KOPT-K1 (cell line): ENCODE measurements at regions not wholly inside any gene's neighbourhood (a gene's known extent, or its start where the extent isn't known, plus 50 kb on each side); places are given as distances from the start of the nearest gene placed in this dataset.

Source experiments
- H3K27ac ChIP-seq: fragments of 200-600 bp; sonication (generic); 2 replicates; pipeline ENCODE4 v1.5.1; 2016; ENCODE audit warnings: antibody characterized with exemption, mild to moderate bottlenecking, low read depth, low read length; ENCODE audit not compliant: poor library complexity, severe bottlenecking
- H3K36me3 ChIP-seq: fragments of 200-600 bp; sonication (generic); 2 replicates; pipeline ENCODE4 v1.5.1; 2017; ENCODE audit warnings: antibody characterized with exemption, mild to moderate bottlenecking, low read length, moderate library complexity; ENCODE audit not compliant: insufficient read depth
- H3K9me3 ChIP-seq: fragments of 200-600 bp; sonication (generic); 2 replicates; pipeline ENCODE4 v1.5.1; 2017; ENCODE audit warnings: antibody characterized with exemption, low read length, mild to moderate bottlenecking; ENCODE audit not compliant: insufficient read depth, poor library complexity, severe bottlenecking

GRCh38 chr16:86970279-86970678 lies 346.9 kb downstream of the C16orf95 start:
- Histone ChIP-seq H3K9me3 (no peaks in the 10 kb centered on the region), H3K36me3 (no peaks in the 10 kb centered on the region), H3K27ac (no peak overlapping the region)

GRCh38 chr16:86970726-86971125 lies 346.5 kb downstream of the C16orf95 start:
- Histone ChIP-seq H3K27ac (no peak overlapping the region), H3K36me3 (no peaks in the 10 kb centered on the region), H3K9me3 (no peaks in the 10 kb centered on the region)

- Histone ChIP-seq H3K36me3 (no peaks in the 10 kb centered on the region), H3K9me3 (no peaks in the 10 kb centered on the region), H3K27ac (no peak overlapping the region)
Observed at GRCh38 chr16:86971251-86971650, 345.9 kb downstream of the C16orf95 start.

- Histone ChIP-seq H3K9me3 (no peaks in the 10 kb centered on the region), H3K27ac (no peak overlapping the region), H3K36me3 (no peaks in the 10 kb centered on the region)
Observed at GRCh38 chr16:86974120-86974519, 343.1 kb downstream of the C16orf95 start.

GRCh38 chr16:86975445-86975844 lies 341.7 kb downstream of the C16orf95 start:
- Histone ChIP-seq H3K36me3 (no peaks in the 10 kb centered on the region), H3K27ac (no peak overlapping the region)

GRCh38 chr16:86977076-86977676 lies 340.0 kb downstream of the C16orf95 start:
- no peaks in the 10 kb centered on the region for H3K36me3 ChIP-seq
- no peak overlapping the region for H3K27ac ChIP-seq
- no peaks in the 10 kb centered on the region for H3K9me3 ChIP-seq

More at GRCh38 chr16:86975445-86975844, 341.7 kb downstream of the C16orf95 start:
- H3K9me3 ChIP-seq, result no peaks in the 10 kb centered on the region

GRCh38 chr16:86978445-86979030 lies 338.7 kb downstream of the C16orf95 start:
- Histone ChIP-seq H3K27ac (no peak overlapping the region), H3K9me3 (no peaks in the 10 kb centered on the region), H3K36me3 (no peaks in the 10 kb centered on the region)

- H3K36me3 ChIP-seq, result no peaks in the 10 kb centered on the region
- no peak overlapping the region for H3K27ac ChIP-seq
- no peaks in the 10 kb centered on the region for H3K9me3 ChIP-seq
Observed at GRCh38 chr16:86979061-86979460, 338.1 kb downstream of the C16orf95 start.

GRCh38 chr16:86979984-86980553 lies 337.1 kb downstream of the C16orf95 start:
- Histone ChIP-seq H3K9me3 (no peaks in the 10 kb centered on the region), H3K27ac (no peak overlapping the region), H3K36me3 (no peaks in the 10 kb centered on the region)

GRCh38 chr16:86980644-86981043 lies 336.5 kb downstream of the C16orf95 start:
- Histone ChIP-seq H3K27ac (no peak overlapping the region), H3K9me3 (no peaks in the 10 kb centered on the region), H3K36me3 (no peaks in the 10 kb centered on the region)

GRCh38 chr16:86982347-86982596 lies 334.9 kb downstream of the C16orf95 start:
- no peaks in the 10 kb centered on the region for H3K36me3 ChIP-seq
- H3K27ac ChIP-seq, result no peak overlapping the region
- no peaks in the 10 kb centered on the region for H3K9me3 ChIP-seq

- H3K9me3 ChIP-seq, result no peaks in the 10 kb centered on the region
Observed at GRCh38 chr16:86982912-86983311, 334.3 kb downstream of the C16orf95 start.

GRCh38 chr16:86983621-86984020 lies 333.6 kb downstream of the C16orf95 start:
- Histone ChIP-seq H3K27ac (no peak overlapping the region), H3K9me3 (no peaks in the 10 kb centered on the region), H3K36me3 (no peaks in the 10 kb centered on the region)

More at GRCh38 chr16:86982912-86983311, 334.3 kb downstream of the C16orf95 start:
- Histone ChIP-seq H3K27ac (no peak overlapping the region), H3K36me3 (no peaks in the 10 kb centered on the region)

- H3K9me3 ChIP-seq, result no peaks in the 10 kb centered on the region
- no peak overlapping the region for H3K27ac ChIP-seq
- H3K36me3 ChIP-seq, result no peaks in the 10 kb centered on the region
Observed at GRCh38 chr16:86984343-86984742, 332.8 kb downstream of the C16orf95 start.

GRCh38 chr16:86984991-86985647 lies 332.1 kb downstream of the C16orf95 start:
- H3K36me3 ChIP-seq, result no peaks in the 10 kb centered on the region
- H3K27ac ChIP-seq, result no peak overlapping the region
- no peaks in the 10 kb centered on the region for H3K9me3 ChIP-seq

- no peaks in the 10 kb centered on the region for H3K9me3 ChIP-seq
- no peak overlapping the region for H3K27ac ChIP-seq
- no peaks in the 10 kb centered on the region for H3K36me3 ChIP-seq
Observed at GRCh38 chr16:86985648-86986015, 331.6 kb downstream of the C16orf95 start.
